ENCODE measurements at regions not wholly inside any gene's neighbourhood (a gene's known extent, or its start where the extent isn't known, plus 50 kb on each side); places are given as distances from the start of the nearest gene placed in this dataset.

DNA sequence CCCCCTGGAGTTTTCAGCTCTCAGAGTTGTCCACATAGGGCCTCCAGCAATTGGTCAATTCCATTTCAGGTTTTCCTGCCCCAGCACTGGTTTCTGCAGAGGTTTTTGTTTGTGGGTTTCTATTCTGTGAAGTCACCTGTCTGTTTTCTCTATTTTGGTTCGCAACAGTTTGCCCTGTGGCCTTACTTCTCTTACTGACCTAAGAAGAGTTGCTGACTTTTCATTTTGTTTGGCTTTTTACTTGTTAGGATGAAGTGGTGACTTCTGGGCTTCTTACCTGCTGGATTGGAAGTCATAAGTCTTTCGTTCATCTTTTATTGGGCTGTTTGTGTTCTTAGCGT is 196.4 kb upstream of the PARP11 start:
- no peak for TF ChIP-seq L3MBTL2 (conservative IDR thresholded peaks at IDR 0.05)
- TF ChIP-seq ARNT (IDR thresholded peaks at IDR 0.05): no peak
- no peak for TF ChIP-seq ZNF384 (IDR thresholded peaks at IDR 0.05)
- TF ChIP-seq SUZ12 (IDR thresholded peaks at IDR 0.05): no peak
- no peak for TF ChIP-seq HDGF (IDR thresholded peaks at IDR 0.05; ENCODE audit: borderline replicate concordance)
- no peak for TF ChIP-seq SP1 (IDR thresholded peaks at IDR 0.05)
- no peak for TF ChIP-seq BHLHE40 (IDR thresholded peaks at IDR 0.05; ENCODE audit: borderline replicate concordance)
- no peak for TF ChIP-seq TARDBP (IDR thresholded peaks at IDR 0.05)

Data from HEK293T (cell line).